BLaER1 (cell line): ENCODE measurements at regions not wholly inside any gene's neighbourhood (a gene's known extent, or its start where the extent isn't known, plus 50 kb on each side); places are given as distances from the start of the nearest gene placed in this dataset.

ENCODE experiments used
- H3K27ac ChIP-seq: shearing (Covaris generic); formaldehyde crosslinking; 2 replicates; pipeline ENCODE4 v1.8.1; 2022
- H3K27me3 ChIP-seq: shearing (Covaris generic); formaldehyde crosslinking; 2 replicates; pipeline ENCODE4 v1.8.1; 2022
- H3K36me3 ChIP-seq: shearing (Covaris generic); formaldehyde crosslinking; 2 replicates; pipeline ENCODE4 v1.8.1; 2022
- H3K4me1 ChIP-seq: shearing (Covaris generic); formaldehyde crosslinking; 2 replicates; pipeline ENCODE4 v1.8.1; 2022
- H3K4me2 ChIP-seq: shearing (Covaris generic); formaldehyde crosslinking; 2 replicates; pipeline ENCODE4 v1.8.1; 2022
- H3K4me3 ChIP-seq: shearing (Covaris generic); formaldehyde crosslinking; 2 replicates; pipeline ENCODE4 v1.8.1; 2022
- H3K9ac ChIP-seq: shearing (Covaris generic); formaldehyde crosslinking; 2 replicates; pipeline ENCODE4 v1.8.1; 2022
- H3K9me3 ChIP-seq: shearing (Covaris generic); formaldehyde crosslinking; 2 replicates; pipeline ENCODE4 v1.8.1; 2022
- H4K20me1 ChIP-seq: shearing (Covaris generic); formaldehyde crosslinking; 2 replicates; pipeline ENCODE4 v1.8.1; 2022
- Cebpa-rat ChIP-seq: shearing (Covaris generic); IDR thresholded peaks from 2 replicates; pipeline ENCODE4 v1.8.1; 2022

DNA sequence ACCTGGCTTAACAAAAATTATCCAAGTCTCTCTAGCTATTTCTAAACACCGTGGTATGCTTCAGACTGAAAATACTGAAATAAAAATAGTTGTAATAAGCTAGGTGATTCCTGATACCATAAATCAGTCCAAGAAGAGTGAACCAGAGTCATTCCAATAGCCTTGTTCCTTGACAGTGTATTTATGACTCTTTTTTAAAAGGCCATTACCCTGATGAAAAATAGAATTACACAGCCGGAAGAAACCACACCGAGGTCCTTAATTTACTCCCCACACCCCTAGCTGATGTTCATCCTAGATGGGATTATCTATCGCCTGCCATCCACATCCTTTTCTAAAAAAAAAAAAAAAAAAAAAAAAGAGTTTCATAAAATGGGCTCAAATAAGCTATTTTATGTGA, 457.6 kb upstream of the GRAMD2B start:
- no peak overlapping the region for H3K4me2 ChIP-seq
- TF ChIP-seq Cebpa-rat, result no peak
- no peaks in the 10 kb centered on the region for H3K36me3 ChIP-seq
- H3K9me3 ChIP-seq, result no peaks in the 10 kb centered on the region
- no peaks in the 10 kb centered on the region for H4K20me1 ChIP-seq
- H3K9ac ChIP-seq, result no peak overlapping the region
- no peaks in the 10 kb centered on the region for H3K27me3 ChIP-seq
- H3K4me3 ChIP-seq, result no peak overlapping the region
- H3K4me1 ChIP-seq, result peaks cover 17% of the 10 kb centered on the region
- H3K27ac ChIP-seq, result no peak overlapping the region

DNA sequence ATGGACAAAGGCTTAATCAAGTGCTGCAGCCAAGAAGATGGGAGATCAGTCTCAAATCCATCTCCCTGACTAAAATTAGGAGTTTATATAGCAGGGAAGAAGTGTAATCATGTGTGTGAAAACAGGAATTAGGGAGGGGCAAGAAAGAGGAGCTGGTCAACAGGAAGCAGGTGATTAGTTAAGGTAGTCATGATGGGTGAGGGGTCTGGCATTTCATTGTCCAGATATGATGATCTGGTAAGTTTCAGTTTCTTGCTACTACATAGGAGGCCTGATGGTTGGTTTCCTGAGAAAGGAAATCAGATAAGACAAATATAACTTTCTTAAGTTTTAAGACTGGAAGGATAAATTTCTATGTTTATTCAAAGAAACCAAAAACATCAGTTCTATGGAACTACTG, 455.6 kb upstream of the GRAMD2B start:
- Histone ChIP-seq H3K27me3 (no peaks in the 10 kb centered on the region), H3K9me3 (no peaks in the 10 kb centered on the region), H4K20me1 (no peaks in the 10 kb centered on the region), H3K9ac (no peak overlapping the region), H3K4me3 (no peak overlapping the region), H3K27ac (no peak overlapping the region), H3K4me2 (peak overlapping the region; percentile 23; the same call in 1 of the 2 replicates), H3K36me3 (no peaks in the 10 kb centered on the region), H3K4me1 (0 out of 2 replicates have a peak, but pooled peaks cover 7% of the 10 kb centered on the region)
- no peak for TF ChIP-seq Cebpa-rat

DNA sequence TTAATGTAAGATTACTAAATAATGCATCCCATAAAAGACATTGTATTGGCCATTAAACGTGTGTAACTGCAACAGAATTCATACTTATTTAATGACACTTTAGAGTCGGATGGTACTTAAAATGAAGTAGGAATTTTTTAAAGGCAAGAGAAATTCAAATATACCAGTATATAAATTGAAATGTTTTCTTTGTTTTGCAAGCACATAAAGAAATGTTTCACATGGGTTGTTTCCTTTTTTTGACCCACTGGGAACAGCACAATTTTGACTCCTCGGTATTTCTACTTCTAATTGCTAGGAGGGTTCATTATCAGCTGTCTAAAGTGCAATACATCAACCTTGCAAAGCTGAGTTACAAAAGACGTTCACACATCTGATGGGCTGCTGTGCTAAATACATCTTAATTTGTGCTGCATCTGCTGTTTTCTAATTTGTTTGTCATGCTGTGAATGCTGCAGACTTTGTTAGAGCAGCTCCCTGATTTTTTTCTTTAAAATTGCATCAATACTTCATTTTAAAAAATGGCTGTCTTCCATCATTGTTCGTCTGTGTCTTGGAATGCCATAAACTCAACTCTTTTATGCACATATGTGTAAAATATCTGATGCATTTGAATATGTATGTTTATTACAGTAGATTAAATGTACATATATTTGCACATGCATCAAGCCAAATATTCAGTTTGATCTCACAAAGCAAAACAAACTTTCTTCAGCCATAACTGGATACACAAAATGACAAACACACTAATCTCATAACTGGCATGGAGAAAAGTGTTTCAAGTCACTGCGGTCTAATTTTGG, 454.0 kb upstream of the GRAMD2B start:
- Histone ChIP-seq H3K9me3 (no peaks in the 10 kb centered on the region), H3K36me3 (no peaks in the 10 kb centered on the region), H4K20me1 (no peaks in the 10 kb centered on the region), H3K27me3 (no peaks in the 10 kb centered on the region), H3K4me1 (0 out of 2 replicates have a peak, but pooled peaks cover 7% of the 10 kb centered on the region), H3K9ac (no peak overlapping the region), H3K4me2 (no peak overlapping the region), H3K27ac (no peak overlapping the region), H3K4me3 (no peak overlapping the region)
- TF ChIP-seq Cebpa-rat, result no peak

DNA sequence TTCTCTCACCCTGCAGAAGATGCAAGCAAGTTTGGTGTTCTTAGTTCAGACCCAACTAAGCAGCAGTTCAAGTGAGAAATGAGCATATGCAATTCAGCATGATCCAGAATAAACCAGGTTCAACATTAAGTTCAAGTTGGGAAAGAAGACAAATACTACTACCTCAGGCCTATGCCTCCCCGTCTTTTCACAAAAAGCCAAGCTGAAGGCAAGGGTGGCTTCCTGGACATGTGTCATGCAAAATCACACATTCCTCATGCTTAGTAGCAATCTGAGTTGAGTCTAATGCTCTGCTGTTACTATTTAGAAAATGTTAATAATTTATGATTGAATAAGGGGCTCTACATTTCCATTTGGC, 453.4 kb upstream of the GRAMD2B start:
- Histone ChIP-seq H3K9me3 (no peaks in the 10 kb centered on the region), H3K4me3 (no peak overlapping the region), H3K9ac (no peak overlapping the region), H4K20me1 (no peaks in the 10 kb centered on the region), H3K27ac (no peak overlapping the region), H3K27me3 (no peaks in the 10 kb centered on the region), H3K4me2 (no peak overlapping the region), H3K4me1 (0 out of 2 replicates have a peak, but pooled peaks cover 7% of the 10 kb centered on the region), H3K36me3 (no peaks in the 10 kb centered on the region)
- no peak for TF ChIP-seq Cebpa-rat

DNA sequence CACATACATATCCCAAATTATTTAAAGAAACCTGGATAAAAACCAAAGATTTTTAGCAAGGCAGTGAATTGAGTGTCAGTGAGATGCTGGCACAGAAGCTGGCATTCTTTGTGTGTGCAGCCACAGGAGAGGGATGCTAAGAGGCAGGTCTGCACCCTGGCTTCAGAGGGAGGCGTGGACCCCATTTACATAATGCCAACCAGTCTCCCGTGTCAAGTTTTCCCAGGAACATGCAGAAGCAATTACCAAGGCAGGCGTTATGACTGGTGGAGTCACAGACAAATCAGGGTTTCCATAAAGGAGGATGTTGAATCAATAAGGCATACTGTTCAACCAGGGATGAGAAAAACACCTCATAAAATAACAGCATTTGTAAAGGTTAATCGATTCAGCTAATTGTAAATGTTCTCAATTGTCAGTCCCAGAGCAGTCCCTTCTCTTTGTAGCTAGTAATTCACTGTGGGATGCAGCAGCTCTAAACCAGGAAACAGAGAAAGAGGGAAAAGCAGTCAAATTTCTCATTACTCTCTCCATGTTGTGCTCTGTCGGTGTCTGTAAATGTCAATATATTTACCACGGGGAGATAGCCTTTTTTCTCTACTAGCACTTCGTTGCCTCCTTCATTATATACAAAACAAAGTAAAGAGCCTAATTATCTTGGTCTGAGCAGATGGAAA, 452.4 kb upstream of the GRAMD2B start:
- H3K9ac ChIP-seq, result no peak overlapping the region
- H4K20me1 ChIP-seq, result no peaks in the 10 kb centered on the region
- H3K36me3 ChIP-seq, result no peaks in the 10 kb centered on the region
- H3K4me2 ChIP-seq, result no peak overlapping the region
- 0 out of 2 replicates have a peak, but pooled peaks cover 7% of the 10 kb centered on the region for H3K4me1 ChIP-seq
- H3K27ac ChIP-seq, result no peak overlapping the region
- H3K4me3 ChIP-seq, result no peak overlapping the region
- H3K9me3 ChIP-seq, result no peaks in the 10 kb centered on the region
- TF ChIP-seq Cebpa-rat, result no peak
- no peaks in the 10 kb centered on the region for H3K27me3 ChIP-seq

DNA sequence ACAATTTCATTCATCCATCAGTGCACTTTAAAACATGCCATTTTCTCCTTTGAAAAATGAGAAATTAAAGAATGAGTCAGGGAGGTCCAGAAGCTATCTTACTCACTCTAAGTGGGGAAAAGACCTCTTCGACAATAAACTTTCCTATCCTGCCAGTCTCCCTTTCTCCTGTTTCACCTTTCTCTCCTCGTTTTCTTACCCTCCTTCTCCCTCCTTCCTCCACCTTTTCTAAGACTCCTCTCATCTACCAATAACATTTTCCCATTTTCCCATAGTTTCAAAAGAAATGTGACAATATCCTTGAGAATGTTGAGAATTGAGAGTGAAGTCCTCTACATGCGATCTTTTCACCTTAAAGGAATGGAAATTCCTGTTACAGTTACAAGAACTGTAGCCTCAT, 450.5 kb upstream of the GRAMD2B start:
- no peak overlapping the region for H3K27ac ChIP-seq
- no peaks in the 10 kb centered on the region for H3K9me3 ChIP-seq

DNA sequence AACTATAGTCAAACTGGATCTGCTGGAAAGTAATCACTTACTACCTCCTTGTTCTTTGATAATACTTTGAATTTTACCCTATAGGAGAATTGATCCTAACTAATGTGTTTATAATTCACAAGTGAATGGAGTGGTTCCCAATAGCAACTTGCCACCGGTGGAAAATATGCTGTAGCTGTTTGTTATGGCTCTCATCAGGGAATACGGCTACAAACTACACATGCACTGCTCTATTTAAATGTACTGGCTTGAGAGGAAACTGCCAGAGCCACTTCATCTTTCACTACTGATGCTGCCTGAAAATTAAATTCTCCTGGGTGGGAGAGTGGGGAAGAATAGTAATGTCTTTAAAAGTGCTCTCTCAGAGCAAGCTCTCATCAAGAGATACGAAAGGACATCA, 448.5 kb upstream of the GRAMD2B start:
- H3K9me3 ChIP-seq, result no peaks in the 10 kb centered on the region
- no peaks in the 10 kb centered on the region for H3K36me3 ChIP-seq
- H3K27me3 ChIP-seq, result no peaks in the 10 kb centered on the region
- H3K27ac ChIP-seq, result no peak overlapping the region
- H3K9ac ChIP-seq, result no peak overlapping the region
- H4K20me1 ChIP-seq, result no peaks in the 10 kb centered on the region
- no peak overlapping the region for H3K4me2 ChIP-seq
- no peak for TF ChIP-seq Cebpa-rat
- no peaks in the 10 kb centered on the region for H3K4me1 ChIP-seq
- no peak overlapping the region for H3K4me3 ChIP-seq

More for the DNA sequence above, 450.5 kb upstream of the GRAMD2B start:
- no peaks in the 10 kb centered on the region for H3K36me3 ChIP-seq
- no peak for TF ChIP-seq Cebpa-rat
- no peaks in the 10 kb centered on the region for H4K20me1 ChIP-seq
- 0 out of 2 replicates have a peak, but pooled peaks cover 2% of the 10 kb centered on the region for H3K4me1 ChIP-seq
- H3K4me3 ChIP-seq, result no peak overlapping the region
- no peaks in the 10 kb centered on the region for H3K27me3 ChIP-seq
- H3K9ac ChIP-seq, result no peak overlapping the region
- H3K4me2 ChIP-seq, result no peak overlapping the region

DNA sequence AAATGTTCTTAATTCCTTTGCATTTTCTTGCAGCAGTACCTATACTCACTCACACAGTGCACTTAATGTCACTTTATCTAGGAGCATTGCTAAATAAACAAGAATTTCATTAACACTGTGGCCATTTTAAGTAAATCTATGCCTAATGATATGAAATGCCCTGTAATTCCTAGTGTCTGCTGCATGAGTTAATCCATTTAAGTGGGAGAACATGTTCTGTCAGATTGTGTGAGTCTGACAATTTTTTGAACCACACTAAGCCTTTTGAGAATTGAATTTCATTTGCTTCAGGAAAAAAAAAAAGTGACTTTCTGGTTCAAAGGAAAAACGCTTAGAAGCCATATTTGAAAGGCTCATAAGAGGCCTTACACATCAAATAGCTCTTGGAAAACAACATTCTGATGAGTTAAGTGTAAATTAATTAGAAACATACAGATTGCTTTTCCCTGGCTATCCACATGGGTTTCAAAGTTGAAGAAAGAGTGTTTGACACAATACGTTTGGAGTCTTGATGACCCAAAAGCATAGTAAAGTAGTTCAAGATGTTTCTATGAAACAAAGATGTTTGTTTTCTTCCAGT, 446.7 kb upstream of the GRAMD2B start:
- Histone ChIP-seq H3K4me2 (no peak overlapping the region), H3K4me3 (no peak overlapping the region), H3K4me1 (no peaks in the 10 kb centered on the region), H3K9me3 (no peaks in the 10 kb centered on the region), H3K27me3 (no peaks in the 10 kb centered on the region), H3K9ac (no peak overlapping the region), H4K20me1 (no peaks in the 10 kb centered on the region), H3K36me3 (no peaks in the 10 kb centered on the region), H3K27ac (no peak overlapping the region)
- TF ChIP-seq Cebpa-rat, result no peak

DNA sequence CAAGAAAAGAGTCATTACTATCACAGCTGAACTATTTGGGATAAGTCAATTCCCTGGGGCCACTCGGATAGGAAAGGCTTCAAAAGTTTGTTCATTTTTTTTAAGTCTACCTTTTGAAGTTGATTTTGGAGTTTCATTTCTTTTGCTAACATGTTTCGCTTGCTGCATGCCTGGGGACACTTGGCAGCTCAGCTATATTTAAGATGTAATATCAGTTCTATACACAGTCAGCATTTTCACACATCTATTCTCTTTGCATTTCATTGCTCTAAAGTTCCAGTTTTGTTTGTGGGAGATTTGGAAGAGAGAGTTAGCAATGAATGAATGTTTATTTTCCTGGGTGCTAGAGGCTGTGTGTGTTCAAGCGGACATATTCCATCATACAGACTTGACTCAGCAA, 445.2 kb upstream of the GRAMD2B start:
- no peak overlapping the region for H3K4me2 ChIP-seq
- H4K20me1 ChIP-seq, result no peaks in the 10 kb centered on the region
- no peak for TF ChIP-seq Cebpa-rat
- H3K27ac ChIP-seq, result no peak overlapping the region
- no peaks in the 10 kb centered on the region for H3K36me3 ChIP-seq
- no peaks in the 10 kb centered on the region for H3K27me3 ChIP-seq
- H3K4me3 ChIP-seq, result no peak overlapping the region
- no peaks in the 10 kb centered on the region for H3K9me3 ChIP-seq
- H3K9ac ChIP-seq, result no peak overlapping the region
- no peaks in the 10 kb centered on the region for H3K4me1 ChIP-seq

DNA sequence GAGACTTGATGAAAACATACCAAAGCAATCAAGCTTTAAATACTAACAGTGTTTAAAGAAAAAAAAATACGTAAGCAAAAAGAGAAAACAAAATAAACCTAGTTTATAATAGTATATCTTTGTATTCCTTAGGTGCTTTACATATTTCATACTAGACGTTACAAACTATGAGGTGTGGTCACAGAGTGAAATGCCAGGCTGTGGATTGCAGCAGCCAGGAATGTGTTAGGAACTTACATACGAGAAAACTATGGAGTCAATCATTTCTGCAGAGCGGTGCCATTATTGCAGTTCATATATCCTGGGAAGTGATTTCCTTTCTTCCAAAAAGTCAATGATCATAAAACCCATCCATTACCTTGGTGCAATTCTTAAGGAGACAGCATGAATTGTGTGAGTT, 443.6 kb upstream of the GRAMD2B start:
- no peaks in the 10 kb centered on the region for H4K20me1 ChIP-seq
- no peaks in the 10 kb centered on the region for H3K27me3 ChIP-seq
- H3K9ac ChIP-seq, result no peak overlapping the region
- H3K4me2 ChIP-seq, result no peak overlapping the region
- no peak for TF ChIP-seq Cebpa-rat
- H3K36me3 ChIP-seq, result no peaks in the 10 kb centered on the region
- H3K9me3 ChIP-seq, result no peaks in the 10 kb centered on the region
- H3K4me3 ChIP-seq, result no peak overlapping the region
- H3K27ac ChIP-seq, result no peak overlapping the region
- no peaks in the 10 kb centered on the region for H3K4me1 ChIP-seq
